AG09309 (cell line): ENCODE measurements at regions not wholly inside any gene's neighbourhood (a gene's known extent, or its start where the extent isn't known, plus 50 kb on each side); places are given as distances from the start of the nearest gene placed in this dataset.

Experiments used
- DNase-seq: peaks from one replicate; pipeline ENCODE4 v3.0.0-alpha.2; 2010; ENCODE audit warnings: low read depth
- H3K4me3 ChIP-seq: 2 replicates; pipeline ENCODE4 v1.5.1; 2011; ENCODE audit warnings: mild to moderate bottlenecking, low read depth, low read length, moderate library complexity; ENCODE audit not compliant: control insufficient read depth
- TF ChIP-seq, protein P1 (sequence below): IDR thresholded peaks from 2 replicates; pipeline ENCODE4 v1.5.1; 2011; ENCODE audit warnings: mild to moderate bottlenecking, low read depth, low read length, inconsistent platforms; ENCODE audit not compliant: insufficient read depth, control insufficient read depth; ENCODE audit errors: missing control alignments

DNA sequence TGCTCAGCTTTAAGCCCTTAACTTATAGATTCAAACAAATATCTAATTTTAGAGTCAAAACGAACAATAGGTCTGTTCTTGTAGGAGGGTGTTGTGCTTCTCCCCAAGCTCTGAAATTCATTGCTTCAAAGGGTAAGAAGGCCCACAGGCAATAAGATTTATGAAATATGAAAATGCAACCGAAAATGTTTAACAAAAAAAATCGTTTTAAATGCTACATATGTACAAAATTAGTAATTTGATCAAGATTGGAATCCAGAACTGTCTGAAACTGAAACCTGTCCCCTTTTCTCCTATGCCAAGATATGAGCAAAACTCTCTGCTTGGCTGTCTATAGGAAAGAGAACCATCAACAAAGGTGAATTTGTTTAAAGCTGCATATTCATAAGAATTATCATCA lies 534.3 kb downstream of the PLPP3 start:
- no peak overlapping the region for H3K4me3 ChIP-seq
- TF ChIP-seq, protein P1, sequence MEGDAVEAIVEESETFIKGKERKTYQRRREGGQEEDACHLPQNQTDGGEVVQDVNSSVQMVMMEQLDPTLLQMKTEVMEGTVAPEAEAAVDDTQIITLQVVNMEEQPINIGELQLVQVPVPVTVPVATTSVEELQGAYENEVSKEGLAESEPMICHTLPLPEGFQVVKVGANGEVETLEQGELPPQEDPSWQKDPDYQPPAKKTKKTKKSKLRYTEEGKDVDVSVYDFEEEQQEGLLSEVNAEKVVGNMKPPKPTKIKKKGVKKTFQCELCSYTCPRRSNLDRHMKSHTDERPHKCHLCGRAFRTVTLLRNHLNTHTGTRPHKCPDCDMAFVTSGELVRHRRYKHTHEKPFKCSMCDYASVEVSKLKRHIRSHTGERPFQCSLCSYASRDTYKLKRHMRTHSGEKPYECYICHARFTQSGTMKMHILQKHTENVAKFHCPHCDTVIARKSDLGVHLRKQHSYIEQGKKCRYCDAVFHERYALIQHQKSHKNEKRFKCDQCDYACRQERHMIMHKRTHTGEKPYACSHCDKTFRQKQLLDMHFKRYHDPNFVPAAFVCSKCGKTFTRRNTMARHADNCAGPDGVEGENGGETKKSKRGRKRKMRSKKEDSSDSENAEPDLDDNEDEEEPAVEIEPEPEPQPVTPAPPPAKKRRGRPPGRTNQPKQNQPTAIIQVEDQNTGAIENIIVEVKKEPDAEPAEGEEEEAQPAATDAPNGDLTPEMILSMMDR = no peak
- DNase-seq = no peak

DNA sequence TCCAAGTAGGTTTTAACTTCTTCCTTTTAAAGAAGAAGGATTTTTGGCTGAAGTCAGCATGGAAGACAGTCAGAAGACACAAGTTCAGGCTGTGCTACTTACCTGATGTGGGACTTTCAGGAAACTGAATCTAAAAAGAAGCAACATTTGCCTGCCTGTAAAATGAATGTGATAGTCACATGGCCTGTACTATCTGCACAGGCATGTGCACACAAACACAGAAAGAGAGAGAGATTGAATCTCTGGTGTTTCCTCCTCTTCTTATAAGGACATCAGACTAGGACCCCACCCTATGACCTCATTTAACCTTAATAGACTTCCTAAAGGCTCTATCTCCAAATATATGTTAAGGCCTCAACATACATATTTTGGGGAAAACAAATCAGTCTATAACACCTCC lies 542.9 kb downstream of the PLPP3 start:
- TF ChIP-seq, protein P1 = no peak
- H3K4me3 ChIP-seq = no peak overlapping the region
- no peak for DNase-seq

DNA sequence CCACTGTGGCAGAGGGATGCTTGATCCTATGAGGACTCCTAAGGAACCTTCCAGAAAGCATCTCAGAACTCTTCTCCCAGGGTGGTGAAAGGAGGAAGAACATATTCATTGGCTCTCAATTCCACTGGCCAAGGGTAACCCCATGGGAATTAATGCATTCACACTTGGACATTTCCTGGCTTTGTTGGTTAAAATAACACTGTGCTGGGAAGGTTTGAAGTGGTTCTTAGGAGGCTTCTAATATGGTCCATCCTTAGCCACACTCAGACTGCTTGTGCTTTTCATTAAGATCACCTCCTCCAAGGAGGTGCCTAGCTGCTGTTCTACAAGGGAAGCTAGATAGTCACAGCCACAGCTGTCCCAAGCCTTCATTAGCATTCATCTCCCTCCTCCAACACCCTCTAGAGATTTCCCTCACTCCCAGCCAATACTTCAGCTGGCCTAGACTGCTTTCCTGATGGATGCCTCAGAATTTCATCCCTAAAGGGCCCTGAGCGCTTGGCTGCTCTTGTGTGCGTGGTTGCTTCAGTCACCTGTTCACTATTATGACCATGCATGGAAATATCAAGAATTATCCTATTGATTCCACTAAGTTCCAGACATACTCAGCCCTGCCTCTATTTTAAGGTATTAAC lies 544.4 kb downstream of the PLPP3 start:
- TF ChIP-seq, protein P1 = no peak
- H3K4me3 ChIP-seq = no peak overlapping the region
- no peak for DNase-seq

DNA sequence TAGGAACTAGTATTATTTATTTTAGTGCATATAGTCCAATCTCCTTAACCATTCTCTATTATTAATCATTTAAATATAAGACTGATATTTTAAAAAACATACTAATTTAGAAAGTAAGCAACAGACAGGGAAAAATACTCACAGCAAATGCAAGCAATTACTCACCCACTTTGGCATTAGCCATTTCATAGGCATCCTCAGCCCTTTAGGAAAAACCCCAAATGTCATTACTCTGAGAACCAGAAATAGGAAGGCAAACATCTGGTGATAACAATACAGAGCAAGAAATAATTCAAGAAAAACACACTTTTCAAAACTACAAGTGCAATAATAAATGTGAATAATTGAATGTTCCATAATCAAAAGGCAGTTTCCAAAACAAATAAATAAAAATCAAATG lies 545.1 kb downstream of the PLPP3 start:
- TF ChIP-seq, protein P1 = no peak
- DNase-seq = peak; percentile 13
- no peak overlapping the region for H3K4me3 ChIP-seq

DNA sequence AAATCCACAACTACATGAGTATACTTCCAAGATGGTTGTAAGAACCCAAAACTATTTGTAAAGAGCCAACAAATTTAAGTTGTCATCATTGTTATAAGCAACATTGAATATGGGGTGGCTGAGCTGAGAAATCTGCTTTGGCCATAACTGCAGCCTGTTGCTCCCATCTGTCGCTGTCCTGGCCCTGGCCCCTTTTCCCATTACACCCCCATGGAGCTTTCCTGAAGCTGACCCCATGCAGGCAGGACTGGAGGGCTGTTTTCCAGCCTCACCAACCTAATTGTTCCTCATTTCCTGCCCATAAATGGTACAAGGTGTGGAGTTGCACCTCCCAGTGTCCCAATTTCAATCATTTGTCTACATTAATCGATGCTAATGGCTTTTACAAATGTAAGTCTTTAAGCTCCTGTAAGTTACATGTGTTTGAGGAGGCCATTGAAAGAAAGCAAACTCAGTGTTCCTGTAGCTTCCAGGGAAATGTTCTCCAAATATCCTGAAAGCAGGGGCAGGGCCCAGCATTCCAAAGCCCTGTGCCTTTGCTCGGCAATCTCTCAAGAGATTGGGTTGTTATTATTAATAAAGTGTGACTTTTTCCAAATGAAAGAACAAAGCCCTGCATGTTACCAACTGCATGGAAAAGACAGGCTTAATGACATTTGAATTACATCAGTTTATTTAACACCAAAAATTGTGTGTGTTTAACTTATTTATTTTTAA lies 545.9 kb downstream of the PLPP3 start:
- no peak for DNase-seq
- TF ChIP-seq, protein P1 = no peak

DNA sequence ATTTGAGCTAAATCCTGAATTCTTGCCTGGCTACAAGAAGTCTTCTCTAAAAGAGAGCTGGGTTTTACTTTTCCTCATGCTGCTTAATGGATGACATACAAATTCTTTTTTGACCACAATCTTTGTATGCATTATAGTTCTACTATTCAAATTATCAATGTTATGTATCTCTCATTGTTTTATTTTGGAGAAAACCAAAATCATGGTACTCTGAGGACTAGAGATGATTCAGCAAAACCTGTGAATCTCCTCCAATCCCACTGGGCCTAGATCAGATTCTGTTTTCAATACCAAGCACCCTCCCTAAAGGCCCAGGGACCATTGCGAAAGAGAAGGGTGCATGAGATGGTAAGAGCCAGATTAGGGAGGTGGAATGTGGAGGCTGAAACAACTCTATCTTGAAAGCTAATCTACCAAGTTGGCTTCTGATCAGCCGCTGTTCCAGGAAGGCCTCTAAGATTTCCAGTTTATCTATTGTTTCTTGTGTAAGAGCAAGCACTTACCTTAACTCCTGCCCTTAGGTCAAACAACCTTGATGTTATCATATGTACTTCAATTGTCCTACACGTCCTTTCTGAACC lies 547.2 kb downstream of the PLPP3 start:
- H3K4me3 ChIP-seq = no peak overlapping the region
- no peak for DNase-seq
- TF ChIP-seq, protein P1 = no peak

More for the DNA sequence above, 545.9 kb downstream of the PLPP3 start:
- no peak overlapping the region for H3K4me3 ChIP-seq
